ENCODE measurements at regions not wholly inside any gene's neighbourhood (a gene's known extent, or its start where the extent isn't known, plus 50 kb on each side); places are given as distances from the start of the nearest gene placed in this dataset.

- WGBS (ENCODE audit: insufficient coverage): 63% methylated on average over 9 of the region's 16 CpGs
- peaks cover 3% of the 10 kb centered on the region for H3K9me3 ChIP-seq (replicated peaks; ENCODE audit: control insufficient read depth, low read depth, low read length)
- H3K36me3 ChIP-seq (ENCODE audit: control insufficient read depth, insufficient read depth, low read length): no peaks in the 10 kb centered on the region
- no peak for DNase-seq
- H3K27me3 ChIP-seq (ENCODE audit: control insufficient read depth, insufficient read depth, low read length): peaks cover 49% of the 10 kb centered on the region
- H3K4me3 ChIP-seq (ENCODE audit: low read length): no peak overlapping the region
- no peak overlapping the region for H3K27ac ChIP-seq (ENCODE audit: low read length)
- peaks cover 12% of the 10 kb centered on the region for H3K4me1 ChIP-seq (ENCODE audit: control insufficient read depth, insufficient read depth, low read length)
Measured at GRCh38 chr17:73738751-73739575, 94.7 kb upstream of the SDK2 start.

GRCh38 chr17:73740370-73740769 is 96.1 kb upstream of the SDK2 start:
- peaks cover 44% of the 10 kb centered on the region for H3K27me3 ChIP-seq (ENCODE audit: control insufficient read depth, insufficient read depth, low read length)
- 64% methylated on average over 6 of the region's 8 CpGs for WGBS (ENCODE audit: insufficient coverage)

GRCh38 chr17:73742948-73743381 is 98.7 kb upstream of the SDK2 start:
- no peaks in the 10 kb centered on the region for H3K36me3 ChIP-seq (ENCODE audit: control insufficient read depth, insufficient read depth, low read length)
- H3K27ac ChIP-seq (ENCODE audit: low read length): no peak overlapping the region
- H3K4me3 ChIP-seq (ENCODE audit: low read length): no peak overlapping the region
- H3K9me3 ChIP-seq (replicated peaks; ENCODE audit: control insufficient read depth, low read depth, low read length): peaks cover 3% of the 10 kb centered on the region
- WGBS (ENCODE audit: insufficient coverage): 4% methylated on average over 10 of the region's 17 CpGs
- H3K27me3 ChIP-seq (ENCODE audit: control insufficient read depth, insufficient read depth, low read length): peaks cover 52% of the 10 kb centered on the region
- DNase-seq: no peak
- peaks cover 23% of the 10 kb centered on the region for H3K4me1 ChIP-seq (ENCODE audit: control insufficient read depth, insufficient read depth, low read length)

More at GRCh38 chr17:73740370-73740769, 96.1 kb upstream of the SDK2 start:
- Histone ChIP-seq H3K9me3 (replicated peaks; ENCODE audit: control insufficient read depth, low read depth, low read length) (peaks cover 3% of the 10 kb centered on the region), H3K36me3 (ENCODE audit: control insufficient read depth, insufficient read depth, low read length) (no peaks in the 10 kb centered on the region), H3K4me1 (ENCODE audit: control insufficient read depth, insufficient read depth, low read length) (peaks cover 18% of the 10 kb centered on the region), H3K27ac (ENCODE audit: low read length) (no peak overlapping the region), H3K4me3 (ENCODE audit: low read length) (no peak overlapping the region)
- no peak for DNase-seq

GRCh38 chr17:73743518-73744201 is 99.4 kb upstream of the SDK2 start:
- Histone ChIP-seq H3K36me3 (ENCODE audit: control insufficient read depth, insufficient read depth, low read length) (no peaks in the 10 kb centered on the region), H3K4me3 (ENCODE audit: low read length) (no peak overlapping the region), H3K9me3 (replicated peaks; ENCODE audit: control insufficient read depth, low read depth, low read length) (peaks cover 3% of the 10 kb centered on the region), H3K4me1 (ENCODE audit: control insufficient read depth, insufficient read depth, low read length) (peaks cover 29% of the 10 kb centered on the region), H3K27ac (ENCODE audit: low read length) (no peak overlapping the region), H3K27me3 (ENCODE audit: control insufficient read depth, insufficient read depth, low read length) (peaks cover 50% of the 10 kb centered on the region)
- WGBS (ENCODE audit: insufficient coverage): 37% methylated on average over 6 of the region's 8 CpGs
- peak; percentile 33 for DNase-seq

- DNase-seq: no peak
- Histone ChIP-seq H3K27me3 (ENCODE audit: control insufficient read depth, insufficient read depth, low read length) (peaks cover 43% of the 10 kb centered on the region), H3K4me3 (ENCODE audit: low read length) (no peak overlapping the region), H3K27ac (ENCODE audit: low read length) (no peak overlapping the region), H3K9me3 (replicated peaks; ENCODE audit: control insufficient read depth, low read depth, low read length) (peaks cover 3% of the 10 kb centered on the region), H3K36me3 (ENCODE audit: control insufficient read depth, insufficient read depth, low read length) (no peaks in the 10 kb centered on the region), H3K4me1 (ENCODE audit: control insufficient read depth, insufficient read depth, low read length) (peaks cover 31% of the 10 kb centered on the region)
- 65% methylated on average over 6 of the region's 7 CpGs for WGBS (ENCODE audit: insufficient coverage)
Measured at GRCh38 chr17:73744411-73744810, 100.2 kb upstream of the SDK2 start.

GRCh38 chr17:73746314-73747073 is 102.2 kb upstream of the SDK2 start:
- H3K4me1 ChIP-seq (ENCODE audit: control insufficient read depth, insufficient read depth, low read length): peaks cover 40% of the 10 kb centered on the region
- H3K27me3 ChIP-seq (ENCODE audit: control insufficient read depth, insufficient read depth, low read length): peaks cover 28% of the 10 kb centered on the region
- H3K4me3 ChIP-seq (ENCODE audit: low read length): no peak overlapping the region
- WGBS (ENCODE audit: insufficient coverage): 80% methylated on average over 8 of the region's 12 CpGs
- peaks cover 3% of the 10 kb centered on the region for H3K9me3 ChIP-seq (replicated peaks; ENCODE audit: control insufficient read depth, low read depth, low read length)
- DNase-seq: no peak
- no peaks in the 10 kb centered on the region for H3K36me3 ChIP-seq (ENCODE audit: control insufficient read depth, insufficient read depth, low read length)
- no peak overlapping the region for H3K27ac ChIP-seq (ENCODE audit: low read length)

GRCh38 chr17:73747221-73748002 is 103.2 kb upstream of the SDK2 start:
- WGBS (ENCODE audit: insufficient coverage): 81% methylated on average over 12 of the region's 15 CpGs

GRCh38 chr17:73748508-73748907 is 104.3 kb upstream of the SDK2 start:
- DNase-seq: no peak
- WGBS (ENCODE audit: insufficient coverage): 27% methylated on average over 10 of the region's 18 CpGs
- Histone ChIP-seq H3K4me3 (ENCODE audit: low read length) (no peak overlapping the region), H3K9me3 (replicated peaks; ENCODE audit: control insufficient read depth, low read depth, low read length) (no peaks in the 10 kb centered on the region), H3K36me3 (ENCODE audit: control insufficient read depth, insufficient read depth, low read length) (no peaks in the 10 kb centered on the region), H3K4me1 (ENCODE audit: control insufficient read depth, insufficient read depth, low read length) (peaks cover 32% of the 10 kb centered on the region), H3K27me3 (ENCODE audit: control insufficient read depth, insufficient read depth, low read length) (peaks cover 30% of the 10 kb centered on the region), H3K27ac (ENCODE audit: low read length) (no peak overlapping the region)

More at GRCh38 chr17:73747221-73748002, 103.2 kb upstream of the SDK2 start:
- H3K4me3 ChIP-seq (ENCODE audit: low read length): no peak overlapping the region
- H3K36me3 ChIP-seq (ENCODE audit: control insufficient read depth, insufficient read depth, low read length): no peaks in the 10 kb centered on the region
- DNase-seq: no peak
- peaks cover 40% of the 10 kb centered on the region for H3K4me1 ChIP-seq (ENCODE audit: control insufficient read depth, insufficient read depth, low read length)
- H3K9me3 ChIP-seq (replicated peaks; ENCODE audit: control insufficient read depth, low read depth, low read length): peaks cover 2% of the 10 kb centered on the region
- no peak overlapping the region for H3K27ac ChIP-seq (ENCODE audit: low read length)
- peaks cover 28% of the 10 kb centered on the region for H3K27me3 ChIP-seq (ENCODE audit: control insufficient read depth, insufficient read depth, low read length)

- no peaks in the 10 kb centered on the region for H3K9me3 ChIP-seq (replicated peaks; ENCODE audit: control insufficient read depth, low read depth, low read length)
- H3K4me3 ChIP-seq (ENCODE audit: low read length): no peak overlapping the region
- 100% methylated on average over 1 of the region's 6 CpGs for WGBS (ENCODE audit: insufficient coverage)
- no peaks in the 10 kb centered on the region for H3K36me3 ChIP-seq (ENCODE audit: control insufficient read depth, insufficient read depth, low read length)
- peaks cover 24% of the 10 kb centered on the region for H3K4me1 ChIP-seq (ENCODE audit: control insufficient read depth, insufficient read depth, low read length)
- H3K27me3 ChIP-seq (ENCODE audit: control insufficient read depth, insufficient read depth, low read length): peaks cover 39% of the 10 kb centered on the region
- DNase-seq: no peak
- no peak overlapping the region for H3K27ac ChIP-seq (ENCODE audit: low read length)
Measured at GRCh38 chr17:73749337-73749823, 105.1 kb upstream of the SDK2 start.

Measured in muscle of leg (tissue), 3 donors.